ENCODE measurements at regions not wholly inside any gene's neighbourhood (a gene's known extent, or its start where the extent isn't known, plus 50 kb on each side); places are given as distances from the start of the nearest gene placed in this dataset.
A peak's percentile ranks its signal among the peaks of the same experiment; 100 is the strongest.
"Not testable (repeated sequence)": the region's sequence is repeated elsewhere in the genome, so short reads cannot be mapped to it uniquely, and the experiment has no call there.

DNA sequence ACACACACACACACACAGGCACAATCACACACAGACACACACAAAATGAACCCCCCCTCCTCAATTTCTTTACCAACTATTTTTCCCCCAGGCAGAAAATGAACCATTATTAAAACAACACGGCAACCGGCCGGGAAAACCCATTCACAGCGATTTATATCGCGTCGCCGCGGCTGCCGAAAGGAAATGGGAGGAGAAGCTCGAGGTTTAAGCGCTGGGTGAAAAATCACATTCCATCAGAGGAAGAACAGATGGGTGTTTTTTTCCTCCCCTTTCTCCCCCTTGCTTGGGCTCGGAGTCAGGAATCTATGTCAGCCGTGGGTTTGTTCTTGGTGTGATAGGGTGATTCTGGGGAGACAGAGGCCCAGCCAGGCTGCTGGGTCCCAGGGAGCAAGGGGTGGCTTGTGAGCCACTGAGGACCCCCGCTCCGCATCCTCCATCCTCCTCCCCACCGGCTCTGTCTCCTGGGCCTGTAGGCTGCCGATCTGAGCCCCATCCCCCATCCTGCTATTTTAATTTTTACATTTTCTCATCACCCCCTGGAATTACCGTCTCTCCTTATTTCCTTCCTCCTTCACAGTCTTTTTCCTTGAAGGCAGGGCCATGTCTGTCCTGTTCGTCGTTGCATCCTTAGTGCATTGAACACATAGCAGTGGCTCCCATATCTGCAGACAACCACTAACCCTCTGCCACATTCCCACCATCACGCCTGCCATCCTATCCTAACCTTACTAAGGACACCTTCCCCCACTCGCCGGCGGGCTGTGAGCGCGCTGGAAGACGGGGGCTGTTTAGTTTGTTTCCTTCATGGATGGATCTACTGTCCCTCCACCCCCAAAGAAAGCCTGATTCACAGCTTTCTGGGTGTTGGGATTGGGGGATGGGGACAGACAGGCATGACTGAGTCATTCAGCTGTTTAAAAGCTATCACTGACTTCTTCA lies 137.7 kb downstream of the CRLF3 start:
- H3K27me3 ChIP-seq = peaks cover 35% of the 10 kb centered on the region
- not testable (repeated sequence) for H3K4me3 ChIP-seq (ENCODE audit: low read depth in 1 of 2, low read length in 1 of 2); H3K36me3 ChIP-seq; H3K9me3 ChIP-seq; H3K4me1 ChIP-seq (ENCODE audit: control insufficient read depth in 1 of 2, insufficient read depth in 1 of 2, low read depth in 1 of 2, low read length in 1 of 2); H3K27ac ChIP-seq

DNA sequence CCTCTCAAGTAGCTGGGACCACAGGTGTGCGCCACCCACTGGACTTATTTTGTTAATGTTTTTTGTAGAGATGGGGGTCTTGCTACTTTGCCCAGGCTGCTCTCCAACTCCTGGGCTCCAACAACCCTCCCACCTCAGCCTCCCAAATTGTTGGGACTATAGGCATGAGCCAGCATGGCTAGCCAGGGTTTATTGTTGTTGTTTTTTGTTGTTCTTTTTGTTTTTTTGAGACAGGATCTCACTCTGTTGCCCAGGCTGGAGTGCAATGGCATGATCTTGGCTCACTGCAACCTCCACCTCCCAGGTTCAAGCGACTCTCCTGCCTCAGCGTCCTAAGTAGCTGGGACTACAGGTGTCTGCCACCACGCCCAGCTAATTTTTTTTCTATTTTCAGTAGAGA lies 142.2 kb downstream of the CRLF3 start:
- not testable (repeated sequence) for H3K27ac ChIP-seq; H3K4me1 ChIP-seq (ENCODE audit: control insufficient read depth in 1 of 2, insufficient read depth in 1 of 2, low read depth in 1 of 2, low read length in 1 of 2); H3K4me3 ChIP-seq (ENCODE audit: low read depth in 1 of 2, low read length in 1 of 2); H3K36me3 ChIP-seq; H3K9me3 ChIP-seq
- peaks cover 32% of the 10 kb centered on the region for H3K27me3 ChIP-seq

DNA sequence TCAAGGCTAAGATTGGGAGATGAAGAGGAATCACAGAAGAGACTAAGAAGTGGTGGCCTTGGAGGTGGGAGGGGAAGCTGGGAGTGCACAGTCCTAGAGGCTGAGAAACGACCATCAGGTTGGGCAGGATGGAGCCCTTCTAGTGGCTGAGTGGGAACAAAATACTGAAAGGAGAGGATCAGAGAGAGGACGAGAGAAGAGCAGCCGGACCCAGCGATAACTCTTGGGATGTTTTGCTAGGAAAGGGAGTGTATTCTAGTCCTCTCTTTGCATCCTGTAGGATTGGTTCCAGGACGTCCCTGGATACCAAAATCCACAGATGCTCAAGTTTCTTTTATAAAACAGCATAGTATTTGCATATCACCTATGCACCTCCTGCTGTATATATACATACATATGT lies 143.8 kb downstream of the CRLF3 start:
- peaks cover 16% of the 10 kb centered on the region for H3K27me3 ChIP-seq
- not testable (repeated sequence) for H3K27ac ChIP-seq; H3K4me1 ChIP-seq (ENCODE audit: control insufficient read depth in 1 of 2, insufficient read depth in 1 of 2, low read depth in 1 of 2, low read length in 1 of 2); H3K36me3 ChIP-seq; H3K4me3 ChIP-seq (ENCODE audit: low read depth in 1 of 2, low read length in 1 of 2); H3K9me3 ChIP-seq

DNA sequence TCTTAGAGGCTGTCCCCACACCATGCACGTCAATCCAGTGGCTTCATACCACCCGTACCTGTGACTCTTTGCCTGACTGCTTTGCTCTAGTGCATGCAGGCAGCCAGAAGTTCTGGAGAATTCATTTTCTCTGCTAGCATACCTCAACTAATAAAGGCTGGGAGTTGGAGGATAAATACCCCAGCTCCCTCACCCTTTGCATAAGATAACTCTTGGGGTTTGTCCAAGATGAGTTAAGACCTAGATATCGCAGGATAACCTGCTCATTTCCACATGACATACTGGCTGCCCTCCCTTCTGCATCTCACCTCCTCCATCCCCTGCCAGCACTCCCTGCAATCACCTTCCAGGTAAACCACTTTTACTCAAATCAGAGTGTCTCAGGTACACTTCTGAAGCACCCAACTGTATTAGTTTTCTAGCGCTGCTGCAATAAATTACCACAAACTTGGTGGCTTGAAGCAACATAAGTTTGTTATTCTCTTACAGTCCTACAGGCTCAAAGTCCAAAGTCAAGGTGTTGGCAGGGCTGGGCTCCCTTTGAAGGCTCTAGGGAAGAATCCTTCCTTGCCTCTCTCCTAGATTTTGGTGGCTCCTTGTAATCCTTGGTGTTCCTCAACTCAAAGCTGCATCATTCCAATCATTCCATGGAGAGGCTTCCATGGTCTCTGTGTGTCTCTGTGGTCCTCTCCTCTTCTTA lies 146.8 kb downstream of the CRLF3 start:
- TF ChIP-seq, protein P1, sequence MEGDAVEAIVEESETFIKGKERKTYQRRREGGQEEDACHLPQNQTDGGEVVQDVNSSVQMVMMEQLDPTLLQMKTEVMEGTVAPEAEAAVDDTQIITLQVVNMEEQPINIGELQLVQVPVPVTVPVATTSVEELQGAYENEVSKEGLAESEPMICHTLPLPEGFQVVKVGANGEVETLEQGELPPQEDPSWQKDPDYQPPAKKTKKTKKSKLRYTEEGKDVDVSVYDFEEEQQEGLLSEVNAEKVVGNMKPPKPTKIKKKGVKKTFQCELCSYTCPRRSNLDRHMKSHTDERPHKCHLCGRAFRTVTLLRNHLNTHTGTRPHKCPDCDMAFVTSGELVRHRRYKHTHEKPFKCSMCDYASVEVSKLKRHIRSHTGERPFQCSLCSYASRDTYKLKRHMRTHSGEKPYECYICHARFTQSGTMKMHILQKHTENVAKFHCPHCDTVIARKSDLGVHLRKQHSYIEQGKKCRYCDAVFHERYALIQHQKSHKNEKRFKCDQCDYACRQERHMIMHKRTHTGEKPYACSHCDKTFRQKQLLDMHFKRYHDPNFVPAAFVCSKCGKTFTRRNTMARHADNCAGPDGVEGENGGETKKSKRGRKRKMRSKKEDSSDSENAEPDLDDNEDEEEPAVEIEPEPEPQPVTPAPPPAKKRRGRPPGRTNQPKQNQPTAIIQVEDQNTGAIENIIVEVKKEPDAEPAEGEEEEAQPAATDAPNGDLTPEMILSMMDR (IDR thresholded peaks at IDR 0.05) = no peak
- no peak overlapping the region for H3K27ac ChIP-seq
- H3K27me3 ChIP-seq = peaks cover 10% of the 10 kb centered on the region
- H3K36me3 ChIP-seq = no peaks in the 10 kb centered on the region
- H3K9me3 ChIP-seq = no peaks in the 10 kb centered on the region
- no peaks in the 10 kb centered on the region for H3K4me1 ChIP-seq (ENCODE audit: control insufficient read depth in 1 of 2, insufficient read depth in 1 of 2, low read depth in 1 of 2, low read length in 1 of 2)
- no peak overlapping the region for H3K4me3 ChIP-seq (ENCODE audit: low read depth in 1 of 2, low read length in 1 of 2)

DNA sequence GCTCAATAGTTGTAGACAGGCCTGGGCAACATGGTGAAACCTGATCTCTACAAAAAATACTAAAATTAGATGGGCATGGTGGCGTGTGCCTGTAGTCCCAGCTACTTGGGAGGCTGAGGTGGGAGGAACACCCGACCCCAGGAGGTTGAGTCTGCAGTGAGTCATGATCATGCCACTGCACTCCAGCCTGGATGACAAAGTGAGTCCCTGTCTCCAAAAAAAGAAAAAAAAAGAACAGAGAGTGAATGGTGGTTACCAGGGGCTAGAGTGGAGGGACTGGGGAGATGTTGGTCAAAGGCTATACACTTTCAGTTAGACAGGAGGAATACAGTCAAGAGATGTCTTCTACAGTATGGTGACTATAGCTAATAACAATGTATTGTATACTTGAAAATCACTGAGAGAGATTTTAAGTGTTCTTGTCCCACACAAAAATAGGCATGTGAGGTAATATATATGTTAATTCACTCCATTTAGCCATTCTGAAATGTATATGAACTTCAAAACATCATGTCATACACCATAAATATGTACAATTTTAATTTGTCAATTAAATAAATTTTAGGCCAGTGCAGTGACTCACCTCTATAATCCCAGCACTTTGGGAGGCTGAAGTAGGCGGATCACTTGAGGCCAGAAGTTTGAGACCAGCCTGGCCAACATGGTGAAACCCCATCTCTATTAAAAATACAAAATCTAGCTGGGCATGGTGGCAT lies 148.6 kb downstream of the CRLF3 start:
- H3K36me3 ChIP-seq; H3K4me1 ChIP-seq (ENCODE audit: control insufficient read depth in 1 of 2, insufficient read depth in 1 of 2, low read depth in 1 of 2, low read length in 1 of 2); H3K27me3 ChIP-seq; H3K9me3 ChIP-seq; H3K27ac ChIP-seq; H3K4me3 ChIP-seq (ENCODE audit: low read depth in 1 of 2, low read length in 1 of 2): not testable (repeated sequence)

DNA sequence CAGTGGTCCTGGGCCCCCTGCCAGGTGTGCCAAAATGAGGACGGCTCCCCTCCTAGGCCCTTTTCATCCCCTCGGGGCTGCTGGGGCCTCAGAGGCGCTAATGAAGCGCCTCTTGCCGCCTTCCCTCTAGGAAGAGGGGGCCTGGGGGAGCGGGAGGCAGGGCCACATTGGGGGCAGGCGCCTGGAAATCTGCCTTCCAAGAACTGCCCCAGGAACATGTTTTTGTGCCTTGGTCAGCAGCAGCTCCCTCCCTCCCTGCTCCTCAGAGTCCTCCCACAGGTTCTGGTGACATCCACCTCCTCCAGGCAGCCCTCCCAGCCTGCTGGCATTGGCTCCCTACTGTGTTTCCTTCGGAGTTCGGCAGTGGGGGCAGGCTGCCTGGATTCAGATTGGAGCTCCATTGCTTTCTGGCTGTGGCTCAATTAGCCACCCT lies 155.3 kb downstream of the CRLF3 start:
- peaks cover 17% of the 10 kb centered on the region for H3K27me3 ChIP-seq
- not testable (repeated sequence) for H3K9me3 ChIP-seq; H3K4me1 ChIP-seq (ENCODE audit: control insufficient read depth in 1 of 2, insufficient read depth in 1 of 2, low read depth in 1 of 2, low read length in 1 of 2); H3K36me3 ChIP-seq; H3K4me3 ChIP-seq (ENCODE audit: low read depth in 1 of 2, low read length in 1 of 2); H3K27ac ChIP-seq

DNA sequence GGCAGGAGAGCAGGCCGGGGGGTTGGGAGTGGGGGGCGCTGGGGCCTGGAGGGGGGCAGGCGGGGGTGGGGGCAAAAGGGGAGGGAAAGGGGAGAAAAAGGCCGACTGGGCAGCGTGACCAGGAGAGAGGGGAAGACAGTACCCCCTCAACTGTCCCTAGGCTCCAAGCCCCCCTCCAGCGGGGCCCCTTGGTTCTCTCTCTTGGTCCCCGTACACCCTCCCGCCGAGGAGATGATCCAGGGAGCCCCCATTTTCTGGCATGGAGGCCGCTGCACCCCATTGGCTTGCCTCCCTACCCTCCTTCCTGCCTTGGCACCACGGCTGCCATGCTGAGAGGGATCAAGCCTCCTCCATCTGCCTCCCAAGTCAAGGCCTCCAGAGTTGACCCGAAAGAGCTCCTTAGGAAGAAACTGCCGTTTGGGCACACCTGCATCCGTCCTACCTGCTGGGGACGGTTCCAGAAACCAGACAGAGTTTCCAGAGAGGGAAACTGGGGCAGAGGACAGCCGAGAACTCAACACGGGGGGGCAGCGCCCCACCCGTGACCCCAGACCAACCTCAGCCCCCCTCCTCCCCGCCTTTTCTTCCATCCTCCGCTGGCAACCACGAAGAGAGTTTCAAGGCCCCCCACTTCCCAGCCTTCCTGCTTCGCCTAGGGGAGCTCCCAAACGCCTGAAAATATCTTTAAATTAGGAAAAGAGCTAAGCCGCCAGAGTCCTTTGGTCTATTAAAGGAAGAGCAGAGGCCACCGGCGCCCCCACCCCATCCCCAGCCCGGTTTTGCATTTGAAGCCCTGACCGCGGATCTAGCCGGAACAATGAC lies 155.9 kb downstream of the CRLF3 start:
- H3K4me3 ChIP-seq (ENCODE audit: low read depth in 1 of 2, low read length in 1 of 2); H3K27ac ChIP-seq; H3K4me1 ChIP-seq (ENCODE audit: control insufficient read depth in 1 of 2, insufficient read depth in 1 of 2, low read depth in 1 of 2, low read length in 1 of 2); H3K36me3 ChIP-seq; H3K9me3 ChIP-seq: not testable (repeated sequence)
- peaks cover 23% of the 10 kb centered on the region for H3K27me3 ChIP-seq

DNA sequence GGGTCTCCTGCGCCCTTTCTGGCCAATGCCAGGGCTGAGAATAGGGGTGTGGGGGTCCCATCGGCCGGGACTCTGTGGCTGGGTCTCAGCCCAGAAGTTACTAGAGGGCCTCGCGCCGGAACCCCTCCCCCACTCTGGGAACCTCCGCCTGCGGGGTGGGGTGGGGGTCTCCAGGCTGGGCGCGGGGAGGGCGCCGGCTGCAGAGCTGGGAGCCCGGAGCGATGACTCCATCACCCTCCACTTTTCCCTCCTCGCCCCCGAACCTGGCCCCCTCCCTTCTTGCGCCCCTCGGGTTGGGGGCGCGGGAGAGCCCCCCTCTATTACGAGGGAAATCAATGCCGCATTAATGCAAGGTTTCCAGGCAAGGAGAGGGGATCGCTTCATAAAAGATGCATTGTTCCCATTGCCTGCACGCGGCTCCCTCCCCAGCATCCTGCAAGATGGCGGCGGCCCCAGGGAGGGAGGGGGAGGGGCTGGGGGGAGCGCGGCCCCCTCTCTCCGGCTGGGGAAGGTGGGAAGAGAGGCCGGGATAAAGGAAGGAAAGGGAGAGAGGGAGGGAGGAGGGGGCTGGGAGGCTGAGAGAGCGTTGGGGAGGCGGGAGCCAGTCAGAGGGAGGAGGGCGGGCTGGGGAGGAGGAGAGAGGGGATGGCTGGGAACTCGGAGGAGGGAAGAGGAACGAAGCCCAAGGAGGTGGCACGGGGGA lies 156.7 kb downstream of the CRLF3 start:
- not testable (repeated sequence) for H3K9me3 ChIP-seq; H3K36me3 ChIP-seq; H3K4me1 ChIP-seq (ENCODE audit: control insufficient read depth in 1 of 2, insufficient read depth in 1 of 2, low read depth in 1 of 2, low read length in 1 of 2); H3K27ac ChIP-seq
- Histone ChIP-seq H3K4me3 (ENCODE audit: low read depth in 1 of 2, low read length in 1 of 2) (peak overlapping the region in 1 of 2 experiments; percentile 50), H3K27me3 (peaks cover 24% of the 10 kb centered on the region)

DNA sequence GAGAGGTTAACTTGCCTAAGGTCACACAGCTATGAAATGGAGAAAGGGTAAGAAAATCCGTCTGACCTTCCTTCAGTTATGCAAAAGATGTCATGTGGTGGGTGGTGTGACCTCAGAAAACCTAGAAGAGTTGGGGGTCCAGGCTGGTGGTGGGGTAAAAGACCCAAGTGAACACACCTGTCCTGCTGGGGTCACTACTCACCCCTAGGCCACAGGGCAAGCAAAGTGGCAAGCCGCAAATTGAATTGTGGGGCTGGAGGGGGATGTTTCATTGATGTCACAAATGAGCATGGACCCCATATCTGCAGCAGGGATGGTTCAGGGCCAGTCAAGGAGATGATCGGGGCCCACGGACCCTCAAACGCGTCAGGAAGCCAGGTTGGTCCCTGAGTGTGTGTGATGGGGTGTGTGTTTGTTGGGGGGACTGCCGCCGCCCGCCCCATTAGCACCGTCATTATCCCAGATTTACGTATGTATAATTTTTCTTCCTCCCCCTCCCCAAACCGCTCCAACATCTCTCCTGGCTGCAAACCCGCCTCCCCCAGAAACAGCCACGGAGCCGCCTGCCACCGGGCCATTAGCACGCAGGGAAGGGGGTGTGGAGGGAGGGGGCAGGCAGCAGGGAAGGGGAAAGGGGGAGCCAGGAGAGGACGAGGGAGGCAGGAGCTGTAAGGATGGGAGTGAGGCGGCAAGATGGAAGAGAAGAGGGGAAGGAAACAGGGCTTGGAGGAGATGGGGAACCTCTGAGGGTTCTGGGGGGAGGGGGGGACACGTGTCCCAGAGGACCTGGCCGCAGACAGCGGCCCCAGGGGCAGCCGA lies 157.4 kb downstream of the CRLF3 start:
- not testable (repeated sequence) for H3K4me1 ChIP-seq (ENCODE audit: control insufficient read depth in 1 of 2, insufficient read depth in 1 of 2, low read depth in 1 of 2, low read length in 1 of 2); H3K36me3 ChIP-seq; H3K27ac ChIP-seq; H3K9me3 ChIP-seq; H3K4me3 ChIP-seq (ENCODE audit: low read depth in 1 of 2, low read length in 1 of 2)
- H3K27me3 ChIP-seq = peaks cover 24% of the 10 kb centered on the region

DNA sequence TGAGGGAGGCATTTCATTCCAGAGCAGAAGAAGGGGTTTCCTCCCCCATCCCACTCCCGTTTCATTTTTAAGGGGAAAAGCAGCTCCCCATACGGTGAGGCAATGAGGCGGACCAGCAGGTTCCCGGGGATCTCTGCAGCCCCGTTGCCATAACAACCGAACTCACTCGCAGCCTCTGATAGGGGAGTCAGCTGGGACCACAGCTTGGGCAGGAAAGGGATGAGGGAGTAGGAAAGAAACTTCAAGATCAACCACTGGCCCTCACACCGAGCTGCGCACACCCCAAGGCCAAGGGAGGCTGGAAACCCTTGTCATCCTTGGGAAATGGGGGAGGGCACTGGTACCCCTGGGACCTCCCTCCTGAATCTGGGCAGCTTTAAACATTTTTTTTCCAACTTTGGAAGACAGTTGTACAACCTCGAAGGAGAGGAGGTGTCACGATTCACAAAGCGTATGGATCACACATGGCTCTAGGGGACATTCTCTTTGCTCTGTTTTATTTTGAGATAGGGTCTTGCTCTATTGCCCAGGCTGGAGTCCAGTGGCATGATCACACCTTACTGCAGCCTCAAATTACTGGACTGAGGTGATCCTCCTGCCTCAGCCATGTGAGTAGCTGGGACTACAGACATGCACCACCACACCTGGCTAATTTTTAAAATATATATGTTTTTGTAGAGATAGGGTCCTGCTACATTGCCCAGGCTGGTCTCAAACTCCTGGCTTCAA lies 160.6 kb downstream of the CRLF3 start:
- H3K9me3 ChIP-seq; H3K4me1 ChIP-seq (ENCODE audit: control insufficient read depth in 1 of 2, insufficient read depth in 1 of 2, low read depth in 1 of 2, low read length in 1 of 2); H3K36me3 ChIP-seq; H3K27ac ChIP-seq; H3K4me3 ChIP-seq (ENCODE audit: low read depth in 1 of 2, low read length in 1 of 2): not testable (repeated sequence)
- H3K27me3 ChIP-seq = peaks cover 23% of the 10 kb centered on the region
